ENCODE measurements at regions not wholly inside any gene's neighbourhood (a gene's known extent, or its start where the extent isn't known, plus 50 kb on each side); places are given as distances from the start of the nearest gene placed in this dataset.
"Not testable (repeated sequence)": the region's sequence is repeated elsewhere in the genome, so short reads cannot be mapped to it uniquely, and the experiment has no call there.

- not testable (repeated sequence) for TF ChIP-seq POLR2A (conservative IDR thresholded peaks at IDR 0.05); JUN (IDR thresholded peaks at IDR 0.05; ENCODE audit: borderline replicate concordance, low read depth, low read length); JUN (CRISPR knock-in tag; IDR thresholded peaks at IDR 0.05; ENCODE audit: borderline replicate concordance)
- TF ChIP-seq, protein P1, sequence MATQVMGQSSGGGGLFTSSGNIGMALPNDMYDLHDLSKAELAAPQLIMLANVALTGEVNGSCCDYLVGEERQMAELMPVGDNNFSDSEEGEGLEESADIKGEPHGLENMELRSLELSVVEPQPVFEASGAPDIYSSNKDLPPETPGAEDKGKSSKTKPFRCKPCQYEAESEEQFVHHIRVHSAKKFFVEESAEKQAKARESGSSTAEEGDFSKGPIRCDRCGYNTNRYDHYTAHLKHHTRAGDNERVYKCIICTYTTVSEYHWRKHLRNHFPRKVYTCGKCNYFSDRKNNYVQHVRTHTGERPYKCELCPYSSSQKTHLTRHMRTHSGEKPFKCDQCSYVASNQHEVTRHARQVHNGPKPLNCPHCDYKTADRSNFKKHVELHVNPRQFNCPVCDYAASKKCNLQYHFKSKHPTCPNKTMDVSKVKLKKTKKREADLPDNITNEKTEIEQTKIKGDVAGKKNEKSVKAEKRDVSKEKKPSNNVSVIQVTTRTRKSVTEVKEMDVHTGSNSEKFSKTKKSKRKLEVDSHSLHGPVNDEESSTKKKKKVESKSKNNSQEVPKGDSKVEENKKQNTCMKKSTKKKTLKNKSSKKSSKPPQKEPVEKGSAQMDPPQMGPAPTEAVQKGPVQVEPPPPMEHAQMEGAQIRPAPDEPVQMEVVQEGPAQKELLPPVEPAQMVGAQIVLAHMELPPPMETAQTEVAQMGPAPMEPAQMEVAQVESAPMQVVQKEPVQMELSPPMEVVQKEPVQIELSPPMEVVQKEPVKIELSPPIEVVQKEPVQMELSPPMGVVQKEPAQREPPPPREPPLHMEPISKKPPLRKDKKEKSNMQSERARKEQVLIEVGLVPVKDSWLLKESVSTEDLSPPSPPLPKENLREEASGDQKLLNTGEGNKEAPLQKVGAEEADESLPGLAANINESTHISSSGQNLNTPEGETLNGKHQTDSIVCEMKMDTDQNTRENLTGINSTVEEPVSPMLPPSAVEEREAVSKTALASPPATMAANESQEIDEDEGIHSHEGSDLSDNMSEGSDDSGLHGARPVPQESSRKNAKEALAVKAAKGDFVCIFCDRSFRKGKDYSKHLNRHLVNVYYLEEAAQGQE (IDR thresholded peaks at IDR 0.05; ENCODE audit: borderline replicate concordance) = not testable (repeated sequence)
- TF ChIP-seq, protein P1 (CRISPR knock-in tag; IDR thresholded peaks at IDR 0.05; ENCODE audit: low read depth) = not testable (repeated sequence)
- TF ChIP-seq, protein P2, sequence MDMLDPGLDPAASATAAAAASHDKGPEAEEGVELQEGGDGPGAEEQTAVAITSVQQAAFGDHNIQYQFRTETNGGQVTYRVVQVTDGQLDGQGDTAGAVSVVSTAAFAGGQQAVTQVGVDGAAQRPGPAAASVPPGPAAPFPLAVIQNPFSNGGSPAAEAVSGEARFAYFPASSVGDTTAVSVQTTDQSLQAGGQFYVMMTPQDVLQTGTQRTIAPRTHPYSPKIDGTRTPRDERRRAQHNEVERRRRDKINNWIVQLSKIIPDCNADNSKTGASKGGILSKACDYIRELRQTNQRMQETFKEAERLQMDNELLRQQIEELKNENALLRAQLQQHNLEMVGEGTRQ (CRISPR knock-in tag; IDR thresholded peaks at IDR 0.05) = not testable (repeated sequence)
- TF ChIP-seq, protein P3, sequence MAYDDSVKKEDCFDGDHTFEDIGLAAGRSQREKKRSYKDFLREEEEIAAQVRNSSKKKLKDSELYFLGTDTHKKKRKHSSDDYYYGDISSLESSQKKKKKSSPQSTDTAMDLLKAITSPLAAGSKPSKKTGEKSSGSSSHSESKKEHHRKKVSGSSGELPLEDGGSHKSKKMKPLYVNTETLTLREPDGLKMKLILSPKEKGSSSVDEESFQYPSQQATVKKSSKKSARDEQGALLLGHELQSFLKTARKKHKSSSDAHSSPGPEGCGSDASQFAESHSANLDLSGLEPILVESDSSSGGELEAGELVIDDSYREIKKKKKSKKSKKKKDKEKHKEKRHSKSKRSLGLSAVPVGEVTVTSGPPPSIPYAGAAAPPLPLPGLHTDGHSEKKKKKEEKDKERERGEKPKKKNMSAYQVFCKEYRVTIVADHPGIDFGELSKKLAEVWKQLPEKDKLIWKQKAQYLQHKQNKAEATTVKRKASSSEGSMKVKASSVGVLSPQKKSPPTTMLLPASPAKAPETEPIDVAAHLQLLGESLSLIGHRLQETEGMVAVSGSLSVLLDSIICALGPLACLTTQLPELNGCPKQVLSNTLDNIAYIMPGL (CRISPR knock-in tag; IDR thresholded peaks at IDR 0.05) = not testable (repeated sequence)
- TF ChIP-seq, protein P4, sequence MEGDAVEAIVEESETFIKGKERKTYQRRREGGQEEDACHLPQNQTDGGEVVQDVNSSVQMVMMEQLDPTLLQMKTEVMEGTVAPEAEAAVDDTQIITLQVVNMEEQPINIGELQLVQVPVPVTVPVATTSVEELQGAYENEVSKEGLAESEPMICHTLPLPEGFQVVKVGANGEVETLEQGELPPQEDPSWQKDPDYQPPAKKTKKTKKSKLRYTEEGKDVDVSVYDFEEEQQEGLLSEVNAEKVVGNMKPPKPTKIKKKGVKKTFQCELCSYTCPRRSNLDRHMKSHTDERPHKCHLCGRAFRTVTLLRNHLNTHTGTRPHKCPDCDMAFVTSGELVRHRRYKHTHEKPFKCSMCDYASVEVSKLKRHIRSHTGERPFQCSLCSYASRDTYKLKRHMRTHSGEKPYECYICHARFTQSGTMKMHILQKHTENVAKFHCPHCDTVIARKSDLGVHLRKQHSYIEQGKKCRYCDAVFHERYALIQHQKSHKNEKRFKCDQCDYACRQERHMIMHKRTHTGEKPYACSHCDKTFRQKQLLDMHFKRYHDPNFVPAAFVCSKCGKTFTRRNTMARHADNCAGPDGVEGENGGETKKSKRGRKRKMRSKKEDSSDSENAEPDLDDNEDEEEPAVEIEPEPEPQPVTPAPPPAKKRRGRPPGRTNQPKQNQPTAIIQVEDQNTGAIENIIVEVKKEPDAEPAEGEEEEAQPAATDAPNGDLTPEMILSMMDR (IDR thresholded peaks at IDR 0.05 in 2 of 3, conservative IDR thresholded peaks at IDR 0.05 in 1 of 3; ENCODE audit: insufficient read depth in 2 of 3, low read depth in 1 of 3, low read length in 3 of 3) = not testable (repeated sequence)
Measured at GRCh38 chr9:67313409-67313808, 321.1 kb upstream of the SPATA31A3 start.
